ENCODE measurements at regions not wholly inside any gene's neighbourhood (a gene's known extent, or its start where the extent isn't known, plus 50 kb on each side); places are given as distances from the start of the nearest gene placed in this dataset.
"Not testable (repeated sequence)": the region's sequence is repeated elsewhere in the genome, so short reads cannot be mapped to it uniquely, and the experiment has no call there.

GRCh38 chr17:31750578-31750977 is 108.5 kb downstream of the COPRS start:
- no peak for DNase-seq (ENCODE audit: low read depth in 1 of 2, low spot score in 1 of 2)

GRCh38 chr17:31748881-31749280 is 110.2 kb downstream of the COPRS start:
- DNase-seq (ENCODE audit: low read depth in 1 of 2, low spot score in 1 of 2) = no peak

GRCh38 chr17:31746884-31747495 is 112.1 kb downstream of the COPRS start:
- no peak for DNase-seq (ENCODE audit: low read depth in 1 of 2, low spot score in 1 of 2)

GRCh38 chr17:31745964-31746600 is 113.0 kb downstream of the COPRS start:
- DNase-seq (ENCODE audit: low read depth in 1 of 2, low spot score in 1 of 2) = no peak

GRCh38 chr17:31744511-31744951 is 114.5 kb downstream of the COPRS start:
- no peak for DNase-seq (ENCODE audit: low read depth in 1 of 2, low spot score in 1 of 2)

GRCh38 chr17:31743797-31744196 is 115.2 kb downstream of the COPRS start:
- no peak for DNase-seq (ENCODE audit: low read depth in 1 of 2, low spot score in 1 of 2)

- no peak for DNase-seq (ENCODE audit: low read depth in 1 of 2, low spot score in 1 of 2)
Measured at GRCh38 chr17:31741371-31741770, 117.7 kb downstream of the COPRS start.

- DNase-seq (ENCODE audit: low read depth in 1 of 2, low spot score in 1 of 2) = no peak
Measured at GRCh38 chr17:31740611-31741082, 118.4 kb downstream of the COPRS start.

- no peak for DNase-seq (ENCODE audit: low read depth in 1 of 2, low spot score in 1 of 2)
Measured at GRCh38 chr17:31738996-31739699, 119.9 kb downstream of the COPRS start.

DNA sequence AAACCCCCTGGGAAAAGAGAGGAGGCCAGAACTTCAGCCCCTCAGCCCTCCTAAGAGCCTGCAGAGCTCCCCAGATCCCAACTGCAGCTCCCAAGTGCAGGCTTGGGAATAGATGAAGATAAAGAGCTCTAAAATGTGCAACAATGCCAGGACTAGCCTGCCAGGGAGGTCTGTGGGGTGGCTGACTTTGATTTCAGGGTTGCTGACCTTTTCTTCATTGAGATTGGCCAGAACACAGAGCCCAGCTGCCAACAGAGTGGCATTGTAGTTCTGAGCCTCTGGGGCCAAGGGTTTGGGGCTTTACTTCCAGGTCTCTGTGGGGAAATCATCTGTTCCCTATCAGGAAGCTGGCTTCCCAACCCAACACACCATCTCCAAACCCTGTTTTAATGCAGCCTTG is 120.6 kb downstream of the COPRS start:
- DNase-seq (ENCODE audit: low read depth in 1 of 2, low spot score in 1 of 2) = no peak

DNA sequence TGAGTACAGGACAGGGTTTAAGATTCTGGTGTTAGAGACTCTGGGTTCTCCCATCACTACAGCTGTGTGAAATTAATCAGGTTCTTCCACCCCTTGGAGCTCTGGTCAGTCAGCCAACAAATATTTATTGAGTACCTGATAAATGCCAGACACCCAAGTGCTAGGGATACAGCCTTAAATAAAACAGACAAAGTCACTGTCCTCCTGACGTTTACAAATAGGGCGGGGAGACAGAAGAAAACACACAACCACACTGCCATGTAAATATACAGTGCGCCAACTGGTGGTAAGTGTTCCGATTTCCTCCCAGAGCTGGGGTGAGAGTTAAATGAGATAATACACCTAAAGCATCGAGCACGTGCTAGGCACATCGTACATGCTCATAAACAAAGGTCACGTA is 121.0 kb downstream of the COPRS start:
- no peak for DNase-seq (ENCODE audit: low read depth in 1 of 2, low spot score in 1 of 2)

GRCh38 chr17:31736855-31737625 is 122.0 kb downstream of the COPRS start:
- no peak for DNase-seq (ENCODE audit: low read depth in 1 of 2, low spot score in 1 of 2)

DNA sequence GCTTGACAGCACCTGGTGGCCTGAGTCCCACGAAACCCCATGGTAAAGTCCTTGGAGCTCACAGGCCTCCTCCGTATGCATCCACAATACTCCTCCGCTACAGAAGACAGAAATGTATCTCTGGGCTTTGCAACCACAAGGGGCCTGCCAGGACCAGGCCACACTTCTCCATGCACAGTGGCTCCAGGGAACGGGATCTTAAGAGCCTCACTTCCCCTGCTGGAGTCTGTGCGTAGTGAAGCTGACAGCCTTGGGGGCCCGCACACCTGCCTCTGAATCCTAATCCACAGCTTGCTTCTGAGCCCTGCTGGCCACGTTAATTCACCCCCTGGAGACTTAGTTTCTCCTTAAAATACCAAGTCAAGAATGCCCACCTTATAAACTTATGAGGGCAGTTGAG is 125.7 kb downstream of the COPRS start:
- DNase-seq (ENCODE audit: low read depth in 1 of 2, low spot score in 1 of 2) = no peak

- DNase-seq (ENCODE audit: low read depth in 1 of 2, low spot score in 1 of 2) = not testable (repeated sequence)
Measured at GRCh38 chr17:31731585-31732154, 127.4 kb downstream of the COPRS start.

- no peak for DNase-seq (ENCODE audit: low read depth in 1 of 2, low spot score in 1 of 2)
Measured at GRCh38 chr17:31731118-31731517, 127.9 kb downstream of the COPRS start.

DNA sequence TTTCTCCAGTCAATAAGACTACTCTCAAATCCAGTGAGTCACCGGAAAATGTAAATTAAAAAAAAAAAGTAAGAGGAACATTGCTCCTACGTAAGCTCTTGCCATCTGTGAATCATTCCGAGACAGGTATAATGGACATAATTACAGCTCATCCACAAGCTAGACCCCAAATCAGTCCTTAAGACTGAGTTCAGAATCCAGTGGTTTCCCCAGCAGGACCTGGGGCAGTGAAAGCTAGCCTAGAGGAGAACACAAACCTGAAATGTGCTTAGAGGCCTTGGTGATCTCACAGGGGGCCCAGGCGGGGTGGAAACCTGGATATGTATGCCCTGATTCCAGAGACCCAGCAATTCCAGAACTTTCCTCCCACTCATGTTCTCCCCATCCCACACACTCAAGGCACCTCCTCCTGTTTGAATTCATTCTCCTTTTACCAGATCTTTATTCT is 132.0 kb downstream of the COPRS start:
- no peak for DNase-seq (ENCODE audit: low read depth in 1 of 2, low spot score in 1 of 2)

DNA sequence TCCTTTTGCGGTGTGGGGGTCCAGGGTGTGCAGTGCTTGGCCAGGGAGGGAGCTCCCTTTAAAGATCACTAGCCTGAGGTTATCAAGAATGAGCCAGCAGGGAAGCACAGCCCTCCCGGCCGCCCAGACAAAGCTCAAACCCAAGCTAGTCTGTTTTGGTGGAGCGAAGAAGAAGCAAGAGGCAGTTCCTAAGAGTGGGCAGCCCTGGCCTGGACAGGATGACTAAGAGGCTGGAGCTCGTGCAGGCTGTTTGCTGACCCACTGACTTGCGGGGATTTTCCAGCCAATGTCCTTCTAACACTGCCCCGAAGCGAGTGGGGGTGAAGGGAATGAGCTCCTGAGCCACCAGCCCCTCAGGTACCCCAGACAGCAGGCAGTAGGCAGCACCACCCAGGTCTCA is 134.4 kb downstream of the COPRS start:
- no peak for DNase-seq (ENCODE audit: low read depth in 1 of 2, low spot score in 1 of 2)

GRCh38 chr17:31724026-31724425 is 135.0 kb downstream of the COPRS start:
- no peak for DNase-seq (ENCODE audit: low read depth in 1 of 2, low spot score in 1 of 2)

DNA sequence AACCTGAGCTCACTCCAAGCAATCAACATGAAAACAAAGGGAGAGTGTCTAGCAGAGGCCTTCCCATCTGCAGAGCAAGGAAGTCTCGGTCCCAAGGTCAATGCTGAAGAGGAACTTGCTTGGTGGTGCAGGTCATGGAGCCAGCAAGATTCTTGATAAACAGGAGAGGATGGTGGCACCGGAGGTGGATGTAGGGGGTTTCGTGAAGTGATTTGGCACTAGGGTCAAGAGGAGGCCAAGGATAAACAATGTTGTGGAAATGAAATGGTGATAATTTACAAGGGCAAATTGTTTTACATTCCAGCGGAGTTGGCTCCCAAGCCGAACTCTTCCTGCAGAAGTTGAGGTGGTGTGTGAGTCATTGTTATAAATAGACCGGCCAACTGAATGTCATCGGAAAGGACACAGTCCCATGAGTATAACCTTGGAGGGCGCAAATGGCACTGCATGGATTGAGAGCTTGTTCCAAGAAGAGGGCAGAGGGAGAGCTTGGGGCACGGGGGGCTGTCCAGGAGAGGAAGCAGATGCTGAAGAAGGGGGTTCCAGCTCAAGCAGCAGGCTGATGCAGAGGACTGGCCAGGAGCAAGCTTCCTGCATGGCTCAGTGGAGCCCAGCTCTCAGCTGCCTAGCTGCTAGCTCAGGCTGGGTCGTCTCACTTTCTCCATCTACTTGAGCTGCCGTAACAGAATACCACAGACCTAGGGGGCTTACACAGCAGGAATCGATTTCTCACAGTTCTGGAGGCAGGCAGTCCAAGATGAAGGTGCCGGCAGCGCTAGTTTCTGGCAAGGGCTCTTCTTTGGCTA is 136.6 kb downstream of the COPRS start:
- no peak for DNase-seq (ENCODE audit: low read depth in 1 of 2, low spot score in 1 of 2)

- DNase-seq (ENCODE audit: low read depth in 1 of 2, low spot score in 1 of 2) = no peak
Measured at GRCh38 chr17:31721291-31722025, 137.6 kb downstream of the COPRS start.

Data from activated CD4-positive, alpha-beta T cell treated with anti-CD3 and anti-CD28 coated beads, Interleukin-2, amount 50 U/mL, for 24 hours (primary cell).